Stimulated activated effector memory CD8-positive, alpha-beta T cell treated with anti-CD3 and anti-CD28 coated beads, Interleukin-12 subunit alpha, Interleukin-12 subunit beta, amount 100 ng/mL, for 72 hours (primary cell): ENCODE measurements at regions not wholly inside any gene's neighbourhood (a gene's known extent, or its start where the extent isn't known, plus 50 kb on each side); places are given as distances from the start of the nearest gene placed in this dataset.

Source experiments
- ATAC-seq: fragments of 150-1000 bp; cut with Tn5 transposase; 2 replicates; pipeline ENCODE4 v1.10.0; 2021
- DNase-seq, 2 donors: peaks; one replicate each; pipeline ENCODE4 v3.0.0; 2021 to 2022; ENCODE audit warnings: low spot score in 2 of 2
- H3K27ac Mint-ChIP-seq: one replicate; pipeline ENCODE4 v1.8.0; 2022; ENCODE audit warnings: mild to moderate bottlenecking, mixed read lengths
- H3K36me3 Mint-ChIP-seq: one replicate; pipeline ENCODE4 v1.8.0; 2022; ENCODE audit warnings: mild to moderate bottlenecking, mixed read lengths
- H3K4me1 Mint-ChIP-seq: one replicate; pipeline ENCODE4 v1.8.0; 2022; ENCODE audit warnings: mixed read lengths
- H3K4me3 Mint-ChIP-seq: one replicate; pipeline ENCODE4 v1.8.0; 2022; ENCODE audit warnings: mild to moderate bottlenecking, mixed read lengths
- H3K9me3 Mint-ChIP-seq: one replicate; pipeline ENCODE4 v1.8.0; 2022; ENCODE audit warnings: mixed read lengths

DNA sequence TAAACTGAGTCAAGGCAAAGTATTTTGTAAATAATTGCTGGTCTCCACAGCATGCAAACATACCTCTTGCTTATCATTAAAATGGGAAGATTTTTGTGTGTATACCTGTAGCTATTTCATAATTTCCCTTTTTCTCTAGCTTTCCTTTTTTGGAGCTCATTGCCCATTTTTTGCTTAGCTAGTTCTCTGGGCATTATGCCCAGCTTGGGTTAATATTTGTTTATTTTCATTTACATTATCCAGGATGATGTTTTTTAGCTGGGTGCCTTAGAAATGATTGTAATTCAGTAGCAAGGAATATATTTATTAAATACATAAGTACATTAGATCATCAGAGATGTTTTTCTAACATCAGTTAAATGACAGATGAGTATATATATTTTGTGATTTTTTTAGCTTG lies 1271.7 kb upstream of the GBE1 start:
- no peaks in the 10 kb centered on the region for H3K4me1 Mint-ChIP-seq
- H3K4me3 Mint-ChIP-seq, result no peak overlapping the region
- no peak overlapping the region for H3K27ac Mint-ChIP-seq
- H3K36me3 Mint-ChIP-seq, result no peaks in the 10 kb centered on the region
- DNase-seq (no peak), ATAC-seq (no peak)
- H3K9me3 Mint-ChIP-seq, result peaks cover 11% of the 10 kb centered on the region

DNA sequence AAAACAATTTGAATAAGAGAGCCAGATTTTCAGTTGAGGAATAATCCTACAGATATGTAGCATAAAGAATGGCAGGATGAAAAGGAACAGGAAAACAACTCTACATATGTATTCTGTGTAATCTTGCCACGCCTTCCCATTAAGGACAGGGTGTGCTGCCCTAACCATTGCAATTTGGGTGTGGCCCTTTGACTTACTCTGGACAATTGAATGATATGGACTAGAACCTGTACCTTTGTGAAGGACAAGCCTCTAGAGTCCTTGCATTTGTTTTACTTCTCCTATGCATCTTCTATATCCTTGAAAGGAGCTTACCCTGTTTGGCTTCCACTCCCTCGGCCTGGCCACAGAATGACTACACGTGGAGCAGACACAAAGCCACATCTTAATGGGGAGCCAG lies 1261.6 kb upstream of the GBE1 start:
- no peak for ATAC-seq
- no peak for DNase-seq
- peaks cover 23% of the 10 kb centered on the region for H3K9me3 Mint-ChIP-seq
- H3K27ac Mint-ChIP-seq, result no peak overlapping the region
- no peaks in the 10 kb centered on the region for H3K36me3 Mint-ChIP-seq
- H3K4me1 Mint-ChIP-seq, result no peaks in the 10 kb centered on the region
- no peak overlapping the region for H3K4me3 Mint-ChIP-seq

DNA sequence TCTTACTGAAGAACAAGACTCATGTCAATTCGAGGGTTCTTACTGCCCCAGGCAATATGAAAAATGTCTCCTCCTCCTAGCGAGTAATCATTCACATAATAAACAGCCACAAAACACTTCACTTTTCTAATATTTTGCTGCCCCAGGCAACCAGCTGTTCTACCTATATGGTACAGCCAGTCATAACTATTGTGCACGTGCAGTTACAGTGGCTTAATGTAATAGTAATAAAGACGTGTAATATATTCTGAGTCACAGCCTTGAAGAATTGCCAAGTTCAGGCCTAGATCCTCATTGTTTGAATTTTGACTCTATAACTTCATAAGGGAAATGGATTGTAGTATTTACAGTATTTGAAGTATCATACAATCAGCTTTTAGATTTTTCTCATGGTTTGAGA lies 1250.0 kb upstream of the GBE1 start:
- Mint-ChIP-seq H3K9me3 (peaks cover 15% of the 10 kb centered on the region), H3K36me3 (no peaks in the 10 kb centered on the region), H3K4me1 (no peaks in the 10 kb centered on the region), H3K4me3 (no peak overlapping the region), H3K27ac (no peak overlapping the region)
- DNase-seq (no peak), ATAC-seq (no peak)

- ATAC-seq, result no peak
- Mint-ChIP-seq H3K36me3 (no peaks in the 10 kb centered on the region), H3K27ac (no peak overlapping the region), H3K4me1 (no peaks in the 10 kb centered on the region), H3K9me3 (peaks cover 11% of the 10 kb centered on the region), H3K4me3 (no peak overlapping the region)
- no peak for DNase-seq
These were observed 1242.5 kb upstream of the GBE1 start for GRCh38 chr3:83003917-83004316.

DNA sequence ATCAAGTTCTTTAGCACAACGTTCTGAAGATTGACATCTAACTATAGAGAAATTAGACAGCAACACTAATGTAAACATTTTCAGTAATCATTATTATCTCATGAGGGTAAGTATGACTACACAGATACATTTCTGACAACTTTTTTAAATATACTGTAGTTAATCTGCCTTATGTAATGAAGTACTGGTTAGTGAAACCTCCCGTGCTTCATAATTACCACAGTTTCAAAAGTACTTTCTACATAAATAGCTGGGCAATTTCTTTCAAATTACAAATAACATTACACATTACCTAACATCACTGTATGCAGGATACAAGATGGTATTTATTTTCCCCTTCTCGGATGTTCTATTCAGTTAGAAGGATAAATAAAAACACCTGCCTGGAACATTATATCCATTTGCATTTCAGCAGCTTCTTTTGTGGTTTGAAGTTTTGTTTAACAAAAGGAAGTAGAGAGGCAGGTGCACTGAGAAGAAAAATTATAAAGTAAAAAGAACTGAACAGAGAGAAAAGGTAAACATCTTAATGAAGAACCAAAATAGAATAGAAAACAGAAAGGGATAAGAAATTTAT lies 1241.5 kb upstream of the GBE1 start:
- Mint-ChIP-seq H3K4me1 (no peaks in the 10 kb centered on the region), H3K9me3 (peaks cover 9% of the 10 kb centered on the region), H3K27ac (no peak overlapping the region), H3K4me3 (no peak overlapping the region), H3K36me3 (no peaks in the 10 kb centered on the region)
- ATAC-seq (no peak), DNase-seq (no peak)

GRCh38 chr3:82999777-83000176 lies 1238.3 kb upstream of the GBE1 start:
- no peaks in the 10 kb centered on the region for H3K4me1 Mint-ChIP-seq
- no peak for DNase-seq
- no peak for ATAC-seq
- peaks cover 2% of the 10 kb centered on the region for H3K9me3 Mint-ChIP-seq
- no peaks in the 10 kb centered on the region for H3K36me3 Mint-ChIP-seq
- H3K4me3 Mint-ChIP-seq, result no peak overlapping the region
- no peak overlapping the region for H3K27ac Mint-ChIP-seq

DNA sequence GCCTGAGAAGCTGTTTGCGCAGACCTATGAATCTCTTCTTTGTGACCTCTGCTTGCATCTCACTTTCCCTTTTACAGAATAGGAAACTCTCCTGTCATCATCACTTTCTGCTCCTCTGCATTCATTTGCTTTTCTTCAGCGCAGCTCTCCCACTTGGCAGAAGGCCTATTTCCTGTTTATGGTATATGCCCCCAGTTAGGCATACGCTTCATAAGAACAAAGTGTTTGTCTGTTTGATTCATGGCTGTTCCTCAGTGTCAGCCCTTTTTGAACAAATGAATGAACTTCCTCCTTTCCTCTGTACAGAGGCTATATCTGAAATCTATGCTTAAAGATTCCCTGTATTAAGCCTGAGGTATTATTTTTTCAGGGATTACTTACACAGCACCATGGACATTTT lies 1216.9 kb upstream of the GBE1 start:
- Mint-ChIP-seq H3K36me3 (no peaks in the 10 kb centered on the region), H3K9me3 (peaks cover 25% of the 10 kb centered on the region)

DNA sequence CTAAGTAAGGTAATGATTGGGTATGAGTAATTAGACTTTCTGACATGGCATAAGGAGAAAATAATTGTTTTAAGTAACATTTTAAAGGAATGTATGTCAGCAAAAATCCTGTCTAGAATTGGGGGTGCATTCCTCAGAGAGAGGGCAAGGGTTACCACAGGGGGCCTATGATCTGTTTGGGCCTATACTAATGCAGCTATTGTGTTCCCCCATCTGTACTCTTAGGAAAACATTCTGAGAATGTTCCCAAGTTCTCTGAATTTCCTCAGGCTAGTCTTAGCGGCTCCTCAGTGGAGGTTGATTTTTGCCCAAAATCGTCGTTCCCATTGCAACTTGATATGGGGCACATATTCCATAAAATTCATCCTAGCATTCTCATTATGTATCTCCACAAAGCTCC lies 1216.4 kb upstream of the GBE1 start:
- no peak for ATAC-seq
- Mint-ChIP-seq H3K27ac (no peak overlapping the region), H3K36me3 (no peaks in the 10 kb centered on the region), H3K4me3 (no peak overlapping the region), H3K4me1 (no peaks in the 10 kb centered on the region), H3K9me3 (peaks cover 22% of the 10 kb centered on the region)
- DNase-seq, result no peak

More for the DNA sequence above, 1216.9 kb upstream of the GBE1 start:
- no peak overlapping the region for H3K4me3 Mint-ChIP-seq
- no peak overlapping the region for H3K27ac Mint-ChIP-seq
- H3K4me1 Mint-ChIP-seq, result no peaks in the 10 kb centered on the region
- ATAC-seq (no peak), DNase-seq (no peak)

- Mint-ChIP-seq H3K27ac (no peak overlapping the region), H3K4me1 (no peaks in the 10 kb centered on the region), H3K36me3 (no peaks in the 10 kb centered on the region), H3K4me3 (no peak overlapping the region), H3K9me3 (peaks cover 11% of the 10 kb centered on the region)
- ATAC-seq (no peak), DNase-seq (no peak)
These were observed 1212.3 kb upstream of the GBE1 start for GRCh38 chr3:82973791-82974190.

DNA sequence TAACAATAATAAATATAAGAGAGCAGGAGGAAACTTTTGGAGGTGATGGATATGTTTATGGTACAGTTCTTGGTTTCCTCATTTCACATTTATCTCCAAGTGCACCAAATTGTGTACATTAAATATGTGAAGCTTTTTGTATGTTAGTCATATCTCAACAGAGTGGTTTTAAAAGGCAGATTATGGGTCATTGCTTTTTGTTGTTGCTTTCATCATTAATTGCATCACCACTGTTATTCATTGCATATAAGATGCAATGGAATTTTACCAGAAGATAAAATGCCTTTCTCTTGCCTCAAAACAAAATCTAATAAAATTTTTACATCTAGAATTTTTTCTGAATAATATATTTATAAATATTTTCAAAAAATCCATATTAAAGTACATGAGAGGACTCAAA lies 1198.9 kb upstream of the GBE1 start:
- H3K4me3 Mint-ChIP-seq, result no peak overlapping the region
- ATAC-seq (no peak), DNase-seq (no peak)
- H3K9me3 Mint-ChIP-seq, result peaks cover 7% of the 10 kb centered on the region
- no peaks in the 10 kb centered on the region for H3K4me1 Mint-ChIP-seq
- H3K36me3 Mint-ChIP-seq, result no peaks in the 10 kb centered on the region
- no peak overlapping the region for H3K27ac Mint-ChIP-seq

- Mint-ChIP-seq H3K4me3 (no peak overlapping the region), H3K27ac (no peak overlapping the region), H3K9me3 (peaks cover 7% of the 10 kb centered on the region), H3K4me1 (no peaks in the 10 kb centered on the region), H3K36me3 (no peaks in the 10 kb centered on the region)
- DNase-seq (no peak), ATAC-seq (no peak)
These were observed 1196.3 kb upstream of the GBE1 start for GRCh38 chr3:82957696-82958095.

GRCh38 chr3:82957079-82957478 lies 1195.6 kb upstream of the GBE1 start:
- Mint-ChIP-seq H3K4me3 (no peak overlapping the region), H3K27ac (no peak overlapping the region), H3K9me3 (peaks cover 7% of the 10 kb centered on the region), H3K36me3 (no peaks in the 10 kb centered on the region), H3K4me1 (no peaks in the 10 kb centered on the region)
- no peak for DNase-seq
- ATAC-seq, result no peak

- Mint-ChIP-seq H3K9me3 (peaks cover 5% of the 10 kb centered on the region), H3K4me1 (no peaks in the 10 kb centered on the region), H3K4me3 (no peak overlapping the region), H3K36me3 (no peaks in the 10 kb centered on the region), H3K27ac (no peak overlapping the region)
- DNase-seq (no peak), ATAC-seq (no peak)
These were observed 1193.0 kb upstream of the GBE1 start for GRCh38 chr3:82954486-82954885.

GRCh38 chr3:82942041-82942440 lies 1180.6 kb upstream of the GBE1 start:
- Mint-ChIP-seq H3K4me3 (no peak overlapping the region), H3K27ac (no peak overlapping the region), H3K9me3 (peaks cover 12% of the 10 kb centered on the region), H3K36me3 (no peaks in the 10 kb centered on the region), H3K4me1 (no peaks in the 10 kb centered on the region)
- ATAC-seq, result no peak
- no peak for DNase-seq

DNA sequence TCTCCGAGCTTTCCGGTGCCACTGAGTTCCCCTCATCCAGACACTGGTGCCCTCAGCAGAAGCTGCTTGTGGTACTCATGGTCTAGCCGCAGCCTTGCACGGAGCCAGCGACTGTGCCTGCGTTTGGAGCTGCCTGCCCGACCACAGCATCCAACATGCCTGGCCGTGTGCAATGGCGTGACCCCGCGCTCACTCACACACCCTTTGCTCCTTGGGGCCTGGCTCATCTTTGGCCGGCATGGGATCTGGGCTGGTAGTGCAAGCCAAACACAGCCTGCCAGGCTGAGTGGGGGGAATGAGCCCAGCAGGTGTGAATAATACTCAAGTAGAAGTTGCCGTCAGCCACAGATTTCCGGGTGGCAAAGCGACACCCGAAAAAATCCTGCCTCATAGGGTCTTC lies 1178.7 kb upstream of the GBE1 start:
- Mint-ChIP-seq H3K4me3 (no peak overlapping the region), H3K27ac (no peak overlapping the region), H3K36me3 (no peaks in the 10 kb centered on the region), H3K9me3 (peaks cover 15% of the 10 kb centered on the region), H3K4me1 (no peaks in the 10 kb centered on the region)
- ATAC-seq, result no peak
- DNase-seq, result no peak

- Mint-ChIP-seq H3K4me3 (no peak overlapping the region), H3K4me1 (no peaks in the 10 kb centered on the region), H3K36me3 (no peaks in the 10 kb centered on the region), H3K27ac (no peak overlapping the region), H3K9me3 (peaks cover 15% of the 10 kb centered on the region)
- DNase-seq (no peak), ATAC-seq (no peak)
These were observed 1178.1 kb upstream of the GBE1 start for GRCh38 chr3:82939491-82940097.
